ENCODE measurements at regions not wholly inside any gene's neighbourhood (a gene's known extent, or its start where the extent isn't known, plus 50 kb on each side); places are given as distances from the start of the nearest gene placed in this dataset.

DNA sequence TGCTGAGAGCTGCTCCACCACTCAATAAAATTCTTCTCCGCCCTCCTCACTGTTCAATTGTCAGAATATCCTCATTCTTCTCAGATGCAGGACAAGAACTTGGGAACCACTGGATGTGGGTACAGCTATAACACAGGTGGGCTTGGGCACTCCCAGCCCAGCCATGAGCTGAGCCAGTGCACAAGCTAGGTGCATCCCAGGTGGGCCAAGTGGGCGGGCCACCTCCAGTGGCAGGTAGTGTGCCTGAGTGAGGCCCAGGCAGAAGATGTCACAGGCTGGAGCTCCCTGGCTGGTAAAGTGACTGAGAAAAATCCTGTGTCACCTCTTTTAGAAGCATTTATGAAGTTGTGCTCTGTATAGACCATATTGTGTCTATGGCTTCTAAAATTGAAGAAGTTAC lies 501.6 kb upstream of the TYRP1 start:
- Mint-ChIP-seq H3K27ac (no peak overlapping the region), H3K4me1 (peaks cover 5% of the 10 kb centered on the region), H3K4me3 (no peak overlapping the region), H3K9me3 (no peaks in the 10 kb centered on the region), H3K27me3 (ENCODE audit: low read depth) (no peaks in the 10 kb centered on the region), H3K36me3 (no peaks in the 10 kb centered on the region)
- no peak for TF ChIP-seq CREB1 (CRISPR knock-in tag; IDR thresholded peaks at IDR 0.05)
- TF ChIP-seq, protein P1, sequence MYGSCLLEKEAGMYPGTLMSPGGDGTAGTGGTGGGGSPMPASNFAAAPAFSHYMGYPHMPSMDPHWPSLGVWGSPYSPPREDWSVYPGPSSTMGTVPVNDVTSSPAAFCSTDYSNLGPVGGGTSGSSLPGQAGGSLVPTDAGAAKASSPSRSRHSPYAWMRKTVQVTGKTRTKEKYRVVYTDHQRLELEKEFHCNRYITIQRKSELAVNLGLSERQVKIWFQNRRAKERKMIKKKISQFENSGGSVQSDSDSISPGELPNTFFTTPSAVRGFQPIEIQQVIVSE (CRISPR knock-in tag; IDR thresholded peaks at IDR 0.05; ENCODE audit: borderline replicate concordance), result no peak
- TF ChIP-seq, protein P2, sequence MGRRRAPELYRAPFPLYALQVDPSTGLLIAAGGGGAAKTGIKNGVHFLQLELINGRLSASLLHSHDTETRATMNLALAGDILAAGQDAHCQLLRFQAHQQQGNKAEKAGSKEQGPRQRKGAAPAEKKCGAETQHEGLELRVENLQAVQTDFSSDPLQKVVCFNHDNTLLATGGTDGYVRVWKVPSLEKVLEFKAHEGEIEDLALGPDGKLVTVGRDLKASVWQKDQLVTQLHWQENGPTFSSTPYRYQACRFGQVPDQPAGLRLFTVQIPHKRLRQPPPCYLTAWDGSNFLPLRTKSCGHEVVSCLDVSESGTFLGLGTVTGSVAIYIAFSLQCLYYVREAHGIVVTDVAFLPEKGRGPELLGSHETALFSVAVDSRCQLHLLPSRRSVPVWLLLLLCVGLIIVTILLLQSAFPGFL (CRISPR knock-in tag; IDR thresholded peaks at IDR 0.05; ENCODE audit: borderline replicate concordance), result no peak
- TF ChIP-seq, protein P3, sequence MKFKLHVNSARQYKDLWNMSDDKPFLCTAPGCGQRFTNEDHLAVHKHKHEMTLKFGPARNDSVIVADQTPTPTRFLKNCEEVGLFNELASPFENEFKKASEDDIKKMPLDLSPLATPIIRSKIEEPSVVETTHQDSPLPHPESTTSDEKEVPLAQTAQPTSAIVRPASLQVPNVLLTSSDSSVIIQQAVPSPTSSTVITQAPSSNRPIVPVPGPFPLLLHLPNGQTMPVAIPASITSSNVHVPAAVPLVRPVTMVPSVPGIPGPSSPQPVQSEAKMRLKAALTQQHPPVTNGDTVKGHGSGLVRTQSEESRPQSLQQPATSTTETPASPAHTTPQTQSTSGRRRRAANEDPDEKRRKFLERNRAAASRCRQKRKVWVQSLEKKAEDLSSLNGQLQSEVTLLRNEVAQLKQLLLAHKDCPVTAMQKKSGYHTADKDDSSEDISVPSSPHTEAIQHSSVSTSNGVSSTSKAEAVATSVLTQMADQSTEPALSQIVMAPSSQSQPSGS (CRISPR knock-in tag; IDR thresholded peaks at IDR 0.05; ENCODE audit: borderline replicate concordance, low read depth), result no peak
- no peak for TF ChIP-seq TP53 (CRISPR knock-in tag; IDR thresholded peaks at IDR 0.05)
- TF ChIP-seq, protein P4, sequence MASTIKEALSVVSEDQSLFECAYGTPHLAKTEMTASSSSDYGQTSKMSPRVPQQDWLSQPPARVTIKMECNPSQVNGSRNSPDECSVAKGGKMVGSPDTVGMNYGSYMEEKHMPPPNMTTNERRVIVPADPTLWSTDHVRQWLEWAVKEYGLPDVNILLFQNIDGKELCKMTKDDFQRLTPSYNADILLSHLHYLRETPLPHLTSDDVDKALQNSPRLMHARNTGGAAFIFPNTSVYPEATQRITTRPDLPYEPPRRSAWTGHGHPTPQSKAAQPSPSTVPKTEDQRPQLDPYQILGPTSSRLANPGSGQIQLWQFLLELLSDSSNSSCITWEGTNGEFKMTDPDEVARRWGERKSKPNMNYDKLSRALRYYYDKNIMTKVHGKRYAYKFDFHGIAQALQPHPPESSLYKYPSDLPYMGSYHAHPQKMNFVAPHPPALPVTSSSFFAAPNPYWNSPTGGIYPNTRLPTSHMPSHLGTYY (CRISPR knock-in tag; IDR thresholded peaks at IDR 0.05), result no peak
- TF ChIP-seq MYBL2 (CRISPR knock-in tag; IDR thresholded peaks at IDR 0.05), result no peak
- TF ChIP-seq, protein P5, sequence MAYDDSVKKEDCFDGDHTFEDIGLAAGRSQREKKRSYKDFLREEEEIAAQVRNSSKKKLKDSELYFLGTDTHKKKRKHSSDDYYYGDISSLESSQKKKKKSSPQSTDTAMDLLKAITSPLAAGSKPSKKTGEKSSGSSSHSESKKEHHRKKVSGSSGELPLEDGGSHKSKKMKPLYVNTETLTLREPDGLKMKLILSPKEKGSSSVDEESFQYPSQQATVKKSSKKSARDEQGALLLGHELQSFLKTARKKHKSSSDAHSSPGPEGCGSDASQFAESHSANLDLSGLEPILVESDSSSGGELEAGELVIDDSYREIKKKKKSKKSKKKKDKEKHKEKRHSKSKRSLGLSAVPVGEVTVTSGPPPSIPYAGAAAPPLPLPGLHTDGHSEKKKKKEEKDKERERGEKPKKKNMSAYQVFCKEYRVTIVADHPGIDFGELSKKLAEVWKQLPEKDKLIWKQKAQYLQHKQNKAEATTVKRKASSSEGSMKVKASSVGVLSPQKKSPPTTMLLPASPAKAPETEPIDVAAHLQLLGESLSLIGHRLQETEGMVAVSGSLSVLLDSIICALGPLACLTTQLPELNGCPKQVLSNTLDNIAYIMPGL (CRISPR knock-in tag; IDR thresholded peaks at IDR 0.05), result no peak
- no peak for TF ChIP-seq TEAD1 (CRISPR knock-in tag; IDR thresholded peaks at IDR 0.05)
- TF ChIP-seq, protein P6, sequence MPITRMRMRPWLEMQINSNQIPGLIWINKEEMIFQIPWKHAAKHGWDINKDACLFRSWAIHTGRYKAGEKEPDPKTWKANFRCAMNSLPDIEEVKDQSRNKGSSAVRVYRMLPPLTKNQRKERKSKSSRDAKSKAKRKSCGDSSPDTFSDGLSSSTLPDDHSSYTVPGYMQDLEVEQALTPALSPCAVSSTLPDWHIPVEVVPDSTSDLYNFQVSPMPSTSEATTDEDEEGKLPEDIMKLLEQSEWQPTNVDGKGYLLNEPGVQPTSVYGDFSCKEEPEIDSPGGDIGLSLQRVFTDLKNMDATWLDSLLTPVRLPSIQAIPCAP (CRISPR knock-in tag; IDR thresholded peaks at IDR 0.05), result no peak
- no peak for TF ChIP-seq ELF4 (CRISPR knock-in tag; IDR thresholded peaks at IDR 0.05; ENCODE audit: low read depth)
- TF ChIP-seq GRHL2 (CRISPR knock-in tag; IDR thresholded peaks at IDR 0.05; ENCODE audit: insufficient replicate concordance, severe bottlenecking), result no peak
- TF ChIP-seq, protein P7, sequence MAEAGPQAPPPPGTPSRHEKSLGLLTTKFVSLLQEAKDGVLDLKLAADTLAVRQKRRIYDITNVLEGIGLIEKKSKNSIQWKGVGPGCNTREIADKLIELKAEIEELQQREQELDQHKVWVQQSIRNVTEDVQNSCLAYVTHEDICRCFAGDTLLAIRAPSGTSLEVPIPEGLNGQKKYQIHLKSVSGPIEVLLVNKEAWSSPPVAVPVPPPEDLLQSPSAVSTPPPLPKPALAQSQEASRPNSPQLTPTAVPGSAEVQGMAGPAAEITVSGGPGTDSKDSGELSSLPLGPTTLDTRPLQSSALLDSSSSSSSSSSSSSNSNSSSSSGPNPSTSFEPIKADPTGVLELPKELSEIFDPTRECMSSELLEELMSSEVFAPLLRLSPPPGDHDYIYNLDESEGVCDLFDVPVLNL (CRISPR knock-in tag; IDR thresholded peaks at IDR 0.05; ENCODE audit: borderline replicate concordance, low read depth), result no peak
- no peak for TF ChIP-seq RELA (CRISPR knock-in tag; IDR thresholded peaks at IDR 0.05; ENCODE audit: borderline replicate concordance)
- no peak for TF ChIP-seq PRRX2 (CRISPR knock-in tag; IDR thresholded peaks at IDR 0.05)
- TF ChIP-seq FOXJ3 (CRISPR knock-in tag; IDR thresholded peaks at IDR 0.05; ENCODE audit: borderline replicate concordance), result no peak
- TF ChIP-seq, protein P8, sequence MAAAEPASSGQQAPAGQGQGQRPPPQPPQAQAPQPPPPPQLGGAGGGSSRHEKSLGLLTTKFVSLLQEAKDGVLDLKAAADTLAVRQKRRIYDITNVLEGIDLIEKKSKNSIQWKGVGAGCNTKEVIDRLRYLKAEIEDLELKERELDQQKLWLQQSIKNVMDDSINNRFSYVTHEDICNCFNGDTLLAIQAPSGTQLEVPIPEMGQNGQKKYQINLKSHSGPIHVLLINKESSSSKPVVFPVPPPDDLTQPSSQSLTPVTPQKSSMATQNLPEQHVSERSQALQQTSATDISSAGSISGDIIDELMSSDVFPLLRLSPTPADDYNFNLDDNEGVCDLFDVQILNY (CRISPR knock-in tag; IDR thresholded peaks at IDR 0.05), result no peak
- no peak for TF ChIP-seq ATF1 (CRISPR knock-in tag; IDR thresholded peaks at IDR 0.05)
- TF ChIP-seq ZNF671 (CRISPR knock-in tag; IDR thresholded peaks at IDR 0.05), result no peak
- TF ChIP-seq IRF2 (CRISPR knock-in tag; IDR thresholded peaks at IDR 0.05; ENCODE audit: borderline replicate concordance, low read depth), result no peak
- ChIA-PET CTCF (no interaction called here), POLR2A (no interaction called here)
- ATAC-seq (peak; percentile 44; the same call in 1 of the 2 replicates), DNase-seq (ENCODE audit: low spot score) (peak; percentile 14)
